ENCODE measurements at regions not wholly inside any gene's neighbourhood (a gene's known extent, or its start where the extent isn't known, plus 50 kb on each side); places are given as distances from the start of the nearest gene placed in this dataset.

GRCh38 chr4:22906045-22906444 is 213.3 kb downstream of the GBA3 start:
- H2AFZ ChIP-seq (ENCODE audit: low read depth, low read length, severe bottlenecking): no peak overlapping the region
- H3K27me3 ChIP-seq (ENCODE audit: low read length): no peaks in the 10 kb centered on the region
- no peak overlapping the region for H3K27ac ChIP-seq (ENCODE audit: low read depth, low read length)
- no peak overlapping the region for H3K4me2 ChIP-seq (ENCODE audit: low read depth, low read length, poor library complexity, severe bottlenecking)
- no peaks in the 10 kb centered on the region for H3K9me2 ChIP-seq (replicated peaks; ENCODE audit: insufficient read depth, low read length)
- H4K20me1 ChIP-seq (ENCODE audit: low read depth, low read length): no peaks in the 10 kb centered on the region
- no peak overlapping the region for H3K9ac ChIP-seq (ENCODE audit: low read length)
- TF ChIP-seq EZH2phosphoT487 (conservative IDR thresholded peaks at IDR 0.05; ENCODE audit: low read length) (no peak), CTCF (IDR thresholded peaks at IDR 0.05; ENCODE audit: insufficient read depth, low read length, poor library complexity, severe bottlenecking) (no peak)
- H3K4me3 ChIP-seq (ENCODE audit: insufficient read depth, low read length, poor library complexity, severe bottlenecking): no peak overlapping the region
- H3K9me3 ChIP-seq (ENCODE audit: insufficient read depth, low read length): no peaks in the 10 kb centered on the region
- H3K79me2 ChIP-seq (ENCODE audit: insufficient read depth, low read length): no peaks in the 10 kb centered on the region
- H3K36me3 ChIP-seq (ENCODE audit: low read length): no peaks in the 10 kb centered on the region
- H3F3A ChIP-seq (ENCODE audit: insufficient read depth): no peaks in the 10 kb centered on the region

GRCh38 chr4:22903913-22904312 is 211.2 kb downstream of the GBA3 start:
- Histone ChIP-seq H3K4me2 (ENCODE audit: low read depth, low read length, poor library complexity, severe bottlenecking) (no peak overlapping the region), H3K9ac (ENCODE audit: low read length) (no peak overlapping the region), H3K79me2 (ENCODE audit: insufficient read depth, low read length) (no peaks in the 10 kb centered on the region), H3F3A (ENCODE audit: insufficient read depth) (no peaks in the 10 kb centered on the region), H3K9me3 (ENCODE audit: insufficient read depth, low read length) (no peaks in the 10 kb centered on the region), H3K36me3 (ENCODE audit: low read length) (no peaks in the 10 kb centered on the region), H3K9me2 (replicated peaks; ENCODE audit: insufficient read depth, low read length) (no peaks in the 10 kb centered on the region), H3K27me3 (ENCODE audit: low read length) (no peaks in the 10 kb centered on the region), H3K4me3 (ENCODE audit: insufficient read depth, low read length, poor library complexity, severe bottlenecking) (no peak overlapping the region), H3K27ac (ENCODE audit: low read depth, low read length) (no peak overlapping the region), H4K20me1 (ENCODE audit: low read depth, low read length) (no peaks in the 10 kb centered on the region), H2AFZ (ENCODE audit: low read depth, low read length, severe bottlenecking) (no peak overlapping the region)
- no peak for TF ChIP-seq CTCF (IDR thresholded peaks at IDR 0.05; ENCODE audit: insufficient read depth, low read length, poor library complexity, severe bottlenecking)
- no peak for TF ChIP-seq EZH2phosphoT487 (conservative IDR thresholded peaks at IDR 0.05; ENCODE audit: low read length)

- no peak overlapping the region for H3K27ac ChIP-seq (ENCODE audit: low read depth, low read length)
- H4K20me1 ChIP-seq (ENCODE audit: low read depth, low read length): no peaks in the 10 kb centered on the region
- H2AFZ ChIP-seq (ENCODE audit: low read depth, low read length, severe bottlenecking): no peak overlapping the region
- H3K9me3 ChIP-seq (ENCODE audit: insufficient read depth, low read length): no peaks in the 10 kb centered on the region
- H3K9ac ChIP-seq (ENCODE audit: low read length): no peak overlapping the region
- no peak overlapping the region for H3K4me3 ChIP-seq (ENCODE audit: insufficient read depth, low read length, poor library complexity, severe bottlenecking)
- TF ChIP-seq EZH2phosphoT487 (conservative IDR thresholded peaks at IDR 0.05; ENCODE audit: low read length) (no peak), CTCF (IDR thresholded peaks at IDR 0.05; ENCODE audit: insufficient read depth, low read length, poor library complexity, severe bottlenecking) (no peak)
- H3K4me2 ChIP-seq (ENCODE audit: low read depth, low read length, poor library complexity, severe bottlenecking): no peak overlapping the region
- H3K79me2 ChIP-seq (ENCODE audit: insufficient read depth, low read length): no peaks in the 10 kb centered on the region
- H3K27me3 ChIP-seq (ENCODE audit: low read length): no peaks in the 10 kb centered on the region
- H3K36me3 ChIP-seq (ENCODE audit: low read length): no peaks in the 10 kb centered on the region
- no peaks in the 10 kb centered on the region for H3K9me2 ChIP-seq (replicated peaks; ENCODE audit: insufficient read depth, low read length)
- no peaks in the 10 kb centered on the region for H3F3A ChIP-seq (ENCODE audit: insufficient read depth)
These were observed 208.9 kb downstream of the GBA3 start for GRCh38 chr4:22901631-22902030.

GRCh38 chr4:22900876-22901275 is 208.1 kb downstream of the GBA3 start:
- Histone ChIP-seq H3K4me3 (ENCODE audit: insufficient read depth, low read length, poor library complexity, severe bottlenecking) (no peak overlapping the region), H3K9ac (ENCODE audit: low read length) (no peak overlapping the region), H3K9me3 (ENCODE audit: insufficient read depth, low read length) (no peaks in the 10 kb centered on the region), H3K9me2 (replicated peaks; ENCODE audit: insufficient read depth, low read length) (no peaks in the 10 kb centered on the region), H3K4me2 (ENCODE audit: low read depth, low read length, poor library complexity, severe bottlenecking) (no peak overlapping the region), H2AFZ (ENCODE audit: low read depth, low read length, severe bottlenecking) (no peak overlapping the region), H3F3A (ENCODE audit: insufficient read depth) (no peaks in the 10 kb centered on the region), H3K79me2 (ENCODE audit: insufficient read depth, low read length) (no peaks in the 10 kb centered on the region), H3K27ac (ENCODE audit: low read depth, low read length) (no peak overlapping the region), H4K20me1 (ENCODE audit: low read depth, low read length) (no peaks in the 10 kb centered on the region), H3K27me3 (ENCODE audit: low read length) (no peaks in the 10 kb centered on the region), H3K36me3 (ENCODE audit: low read length) (no peaks in the 10 kb centered on the region)
- no peak for TF ChIP-seq CTCF (IDR thresholded peaks at IDR 0.05; ENCODE audit: insufficient read depth, low read length, poor library complexity, severe bottlenecking)
- TF ChIP-seq EZH2phosphoT487 (conservative IDR thresholded peaks at IDR 0.05; ENCODE audit: low read length): no peak

Data from SU-DHL-6 (cell line).